Dedifferentiated amniotic fluid mesenchymal stem cell (primary cell): ENCODE measurements at regions not wholly inside any gene's neighbourhood (a gene's known extent, or its start where the extent isn't known, plus 50 kb on each side); places are given as distances from the start of the nearest gene placed in this dataset.

Experiments
- DNase-seq: peaks from one replicate; pipeline ENCODE4 v3.0.0-alpha.2; 2016; ENCODE audit errors: extremely low spot score

DNA sequence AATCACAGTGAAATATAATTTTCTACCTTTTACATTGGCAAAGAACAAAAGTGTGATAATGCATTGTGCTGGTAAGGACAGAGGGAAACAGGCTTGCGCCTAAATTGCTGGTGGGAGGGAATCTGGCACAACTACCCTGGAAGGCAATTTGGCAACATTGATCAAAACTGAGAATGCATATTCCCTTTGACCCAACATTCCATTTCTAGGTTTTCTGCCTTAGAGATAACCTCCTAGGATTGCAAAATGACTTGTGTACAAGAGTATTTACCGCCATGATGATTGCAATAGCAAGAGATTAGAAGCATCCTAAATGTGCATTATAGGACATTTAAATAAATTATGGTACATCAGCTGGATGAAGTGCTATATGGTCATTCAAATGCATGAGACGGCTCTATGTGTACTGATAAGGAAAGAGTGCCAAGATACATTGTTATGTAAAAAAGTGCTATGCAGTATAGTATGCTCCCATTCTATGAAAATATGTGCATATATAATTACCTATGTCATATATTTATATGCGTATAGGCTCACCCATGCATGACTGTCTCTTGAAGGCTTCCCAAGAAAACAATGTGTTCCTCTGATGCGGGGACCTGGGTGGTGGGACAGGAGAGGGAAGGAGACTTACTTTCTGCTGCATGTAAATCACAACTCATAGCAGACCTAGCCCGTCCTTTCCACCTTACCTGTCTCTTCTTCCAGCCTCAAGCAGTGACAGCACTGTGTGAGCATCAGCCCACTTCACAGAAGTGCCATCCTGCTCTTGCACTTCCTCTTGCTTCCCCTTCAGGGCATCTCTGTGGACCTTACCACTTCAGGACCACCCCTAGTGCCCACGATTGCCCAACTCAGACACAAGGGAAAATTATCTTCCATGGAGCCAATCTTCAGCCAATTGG is 249.9 kb upstream of the TLE3 start:
- no peak for DNase-seq

DNA sequence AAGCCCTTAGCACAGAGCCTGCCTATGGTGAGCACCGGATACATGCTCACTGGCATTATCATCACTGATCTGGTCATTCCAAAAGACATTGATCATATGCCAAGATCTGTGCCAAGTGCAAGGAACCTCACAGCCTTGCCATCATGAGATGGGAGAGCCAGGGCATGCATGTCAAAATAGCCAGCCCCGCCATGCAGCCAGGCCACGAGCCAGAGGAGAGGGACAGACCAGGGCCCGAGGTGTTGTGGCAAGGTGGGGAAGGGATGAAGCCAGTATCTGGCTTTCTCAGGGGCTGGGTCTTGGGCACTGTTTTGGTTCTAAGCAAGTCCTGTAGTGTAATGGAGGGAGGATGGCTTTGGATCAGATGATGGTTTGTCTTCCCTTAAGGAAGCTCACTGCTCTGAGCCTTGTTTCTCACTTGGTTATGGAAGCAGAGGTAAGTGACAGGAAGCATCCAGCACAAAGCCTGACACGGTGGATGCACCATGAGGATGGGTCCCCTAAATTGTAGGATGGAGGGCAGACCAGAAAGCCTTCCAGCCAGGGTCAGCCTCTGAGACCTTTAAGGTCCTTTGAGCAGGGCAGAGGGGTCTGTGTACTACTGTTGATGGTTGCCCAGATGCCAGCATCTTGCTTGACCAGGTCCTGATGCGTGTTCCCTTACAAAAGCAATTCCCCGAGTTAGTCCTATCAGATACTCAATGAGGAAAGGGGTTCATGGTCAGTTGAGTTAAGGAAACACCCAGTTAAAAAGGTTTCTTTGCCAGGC is 247.7 kb upstream of the TLE3 start:
- no peak for DNase-seq

DNA sequence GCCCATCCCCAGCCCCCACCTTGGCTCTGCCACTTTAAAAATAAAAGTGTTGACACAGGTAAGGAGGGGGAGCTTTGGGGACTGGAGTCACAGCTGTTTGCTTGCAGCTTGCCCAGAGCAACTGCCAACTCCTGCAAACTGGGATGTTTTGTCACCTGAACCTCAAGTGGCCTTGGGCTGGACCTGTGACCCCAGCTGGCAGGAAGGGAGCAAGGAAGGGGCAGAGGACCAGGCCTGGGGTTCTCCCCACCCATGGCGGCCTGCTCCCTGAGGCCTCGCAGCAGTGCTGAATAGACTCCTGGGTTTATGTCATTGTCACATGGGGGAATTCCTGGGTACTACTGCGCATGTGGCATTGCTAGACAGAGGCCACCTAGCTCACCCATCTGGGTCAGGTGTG is 246.9 kb upstream of the TLE3 start:
- no peak for DNase-seq

DNA sequence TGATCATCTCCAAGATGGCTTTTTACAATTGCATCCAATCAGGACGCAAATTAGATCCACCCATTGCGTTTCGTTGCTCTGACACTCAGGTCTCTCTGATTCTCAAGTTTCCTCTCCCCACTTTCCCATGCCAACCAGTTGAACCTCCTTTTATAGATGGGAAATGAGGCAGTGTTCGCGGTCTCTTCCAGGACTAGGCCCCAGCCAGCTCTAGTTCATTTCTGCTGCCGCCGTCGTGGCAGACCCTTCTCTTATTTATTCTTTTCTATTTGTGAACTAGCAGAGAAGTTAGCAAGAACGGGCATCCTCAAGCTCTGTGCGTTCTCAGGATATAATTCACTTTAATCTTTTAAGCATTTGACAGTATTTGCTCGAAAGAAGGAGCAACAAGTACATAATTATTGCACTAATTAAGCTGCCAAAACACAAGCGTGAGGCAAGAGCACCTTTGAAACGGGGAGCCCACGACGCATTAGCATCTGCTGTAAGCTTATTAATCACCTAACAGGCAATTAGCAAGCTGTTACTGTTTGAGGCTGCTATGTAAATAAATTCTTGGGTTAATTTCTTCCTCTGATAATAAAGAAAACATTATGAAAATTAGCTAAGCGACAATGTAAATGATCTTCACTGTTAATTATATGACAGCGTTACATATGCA is 246.4 kb upstream of the TLE3 start:
- no peak for DNase-seq

DNA sequence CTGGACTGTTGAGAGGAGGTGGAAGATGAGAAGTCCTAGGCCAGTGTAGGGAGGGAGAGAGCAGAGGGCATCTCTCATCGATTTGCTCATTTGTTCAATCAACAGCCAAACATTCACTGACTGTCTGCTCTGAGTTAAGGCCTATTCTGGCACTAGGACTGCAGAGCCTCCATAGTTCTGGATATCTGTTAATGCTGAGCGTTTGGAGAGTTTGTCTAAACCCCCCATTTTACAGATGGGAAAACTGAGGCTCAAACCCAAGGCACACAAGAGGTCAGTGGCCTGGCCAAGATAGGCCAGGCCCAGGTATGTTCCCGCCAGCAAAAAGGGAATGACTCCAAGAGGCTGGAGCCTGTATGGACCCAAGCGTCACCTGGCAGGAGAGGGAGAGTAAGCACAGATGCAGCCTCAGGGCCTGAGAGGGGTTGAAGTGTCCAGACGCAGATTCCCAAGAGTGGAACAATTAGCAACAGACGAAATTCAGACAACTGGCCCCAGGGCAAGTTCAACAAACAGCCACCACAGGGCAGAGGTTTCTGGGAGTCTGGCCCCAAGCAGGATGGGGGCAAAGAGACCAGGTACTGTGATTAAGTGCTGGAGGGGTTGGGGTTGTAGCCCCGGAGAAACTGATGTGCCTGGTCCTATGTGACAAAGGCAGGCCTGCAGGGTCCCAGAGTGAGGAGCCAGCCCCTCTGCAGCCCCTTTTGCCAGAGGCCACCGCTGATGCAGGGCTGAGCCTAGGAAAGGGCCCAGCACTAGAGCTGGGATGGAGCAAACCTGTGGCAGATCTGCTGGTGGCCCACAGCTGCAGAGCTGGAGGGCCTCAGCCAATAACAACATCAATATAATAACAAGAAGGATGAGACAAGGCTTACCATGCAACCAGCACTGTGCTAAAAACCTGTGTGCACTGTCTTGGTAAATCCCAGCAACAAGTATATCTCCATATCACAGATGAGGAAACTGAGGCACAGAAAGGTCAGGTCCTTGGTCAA is 245.1 kb upstream of the TLE3 start:
- no peak for DNase-seq

DNA sequence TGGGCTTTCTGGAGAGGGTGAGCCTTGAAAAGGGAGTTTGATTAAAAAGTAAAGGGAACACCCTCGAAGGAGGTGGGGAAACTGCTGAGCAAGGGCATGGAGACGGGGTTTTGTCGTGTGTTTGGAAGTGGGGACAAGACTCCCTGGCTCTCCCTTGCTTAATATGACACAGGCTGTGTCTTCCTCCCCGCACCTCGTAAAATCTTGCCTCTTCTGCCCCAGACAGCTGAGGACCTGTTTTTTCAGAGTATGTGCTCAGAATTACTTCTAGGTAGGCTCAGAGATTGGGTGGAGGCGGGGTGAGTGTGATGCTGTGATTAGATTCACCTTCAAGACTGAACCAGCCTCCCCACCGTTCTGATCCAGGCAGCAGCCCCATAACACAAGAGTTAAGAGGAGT is 244.4 kb upstream of the TLE3 start:
- DNase-seq: no peak

DNA sequence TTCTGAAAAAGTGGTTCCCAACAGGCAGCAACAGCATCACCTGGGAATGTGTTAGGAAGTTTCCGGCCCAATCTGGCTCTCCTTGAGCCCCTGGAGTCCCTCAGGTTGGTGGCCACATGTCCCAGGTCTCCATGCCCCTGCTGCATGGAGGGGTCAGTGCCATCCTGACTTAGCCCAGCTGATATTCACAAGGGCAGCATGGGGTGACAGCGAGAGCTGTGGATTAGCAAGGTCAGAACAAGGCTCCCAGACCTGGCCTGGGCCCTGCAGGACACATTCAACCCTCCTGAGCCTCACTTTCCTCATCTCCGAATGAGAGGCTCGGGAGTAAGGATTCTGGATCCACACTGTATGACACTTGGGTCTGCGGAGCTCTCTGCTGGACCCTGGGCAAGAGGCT is 243.8 kb upstream of the TLE3 start:
- no peak for DNase-seq

DNA sequence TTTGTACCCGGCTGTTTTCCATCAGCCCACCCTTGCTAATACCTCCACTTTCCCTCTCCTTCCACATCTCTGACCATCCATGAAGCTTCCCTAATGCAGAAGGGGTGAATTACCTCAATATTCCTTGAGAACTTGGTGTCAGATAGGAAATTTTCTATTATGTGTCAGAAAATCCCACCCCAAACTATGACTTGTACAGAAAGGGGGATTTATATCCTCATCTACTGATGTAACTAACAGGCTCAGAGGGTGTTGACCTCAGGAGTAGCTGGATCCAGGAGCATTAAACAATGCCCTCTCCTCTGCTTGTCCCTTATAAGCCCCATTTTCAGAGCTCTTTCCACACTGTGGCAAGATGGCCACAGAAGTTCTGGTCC is 242.8 kb upstream of the TLE3 start:
- DNase-seq: no peak

DNA sequence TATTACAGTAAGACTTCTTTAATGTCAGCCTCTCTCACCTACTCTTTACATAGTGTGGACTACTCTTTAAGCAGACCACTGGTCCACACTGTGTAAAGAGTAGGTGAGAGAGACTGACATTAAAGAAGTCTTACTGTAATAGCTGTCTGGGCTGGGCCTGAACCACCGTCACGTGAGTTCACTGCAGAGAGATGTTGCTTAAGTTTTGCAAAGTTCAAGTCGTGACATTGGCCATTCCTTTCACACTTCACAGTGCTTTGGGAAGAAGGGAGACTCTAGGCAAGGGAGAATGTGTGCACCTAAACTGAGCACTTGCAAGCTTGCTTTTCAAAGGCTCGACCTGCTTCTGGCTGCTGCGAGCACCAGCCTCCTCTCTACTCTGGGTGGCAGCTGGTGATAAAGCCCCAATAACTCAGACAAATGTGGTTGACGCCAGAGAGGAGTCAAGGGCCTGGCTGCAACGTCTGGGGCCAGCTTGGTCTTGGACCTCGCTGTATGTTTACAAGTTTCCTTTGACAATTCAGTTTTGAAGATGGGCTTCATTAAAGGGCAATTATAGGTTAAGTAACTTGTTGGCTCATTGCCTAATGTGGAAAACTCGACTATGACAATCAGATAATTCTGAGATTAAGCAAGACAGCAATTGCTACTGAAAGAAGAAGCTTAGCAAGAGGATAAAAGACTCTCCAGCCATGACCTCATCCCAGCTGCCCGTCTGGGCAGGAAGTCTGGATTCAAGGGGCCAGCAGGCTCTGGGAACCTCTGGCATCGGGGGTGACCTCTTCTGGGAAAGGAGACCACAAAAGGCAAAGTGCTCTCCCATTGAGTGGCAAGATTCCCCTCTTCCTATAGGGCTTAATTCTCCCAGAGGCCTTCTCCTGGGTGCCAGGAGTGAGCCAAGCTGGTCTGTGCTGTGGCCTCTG is 242.1 kb upstream of the TLE3 start:
- no peak for DNase-seq

DNA sequence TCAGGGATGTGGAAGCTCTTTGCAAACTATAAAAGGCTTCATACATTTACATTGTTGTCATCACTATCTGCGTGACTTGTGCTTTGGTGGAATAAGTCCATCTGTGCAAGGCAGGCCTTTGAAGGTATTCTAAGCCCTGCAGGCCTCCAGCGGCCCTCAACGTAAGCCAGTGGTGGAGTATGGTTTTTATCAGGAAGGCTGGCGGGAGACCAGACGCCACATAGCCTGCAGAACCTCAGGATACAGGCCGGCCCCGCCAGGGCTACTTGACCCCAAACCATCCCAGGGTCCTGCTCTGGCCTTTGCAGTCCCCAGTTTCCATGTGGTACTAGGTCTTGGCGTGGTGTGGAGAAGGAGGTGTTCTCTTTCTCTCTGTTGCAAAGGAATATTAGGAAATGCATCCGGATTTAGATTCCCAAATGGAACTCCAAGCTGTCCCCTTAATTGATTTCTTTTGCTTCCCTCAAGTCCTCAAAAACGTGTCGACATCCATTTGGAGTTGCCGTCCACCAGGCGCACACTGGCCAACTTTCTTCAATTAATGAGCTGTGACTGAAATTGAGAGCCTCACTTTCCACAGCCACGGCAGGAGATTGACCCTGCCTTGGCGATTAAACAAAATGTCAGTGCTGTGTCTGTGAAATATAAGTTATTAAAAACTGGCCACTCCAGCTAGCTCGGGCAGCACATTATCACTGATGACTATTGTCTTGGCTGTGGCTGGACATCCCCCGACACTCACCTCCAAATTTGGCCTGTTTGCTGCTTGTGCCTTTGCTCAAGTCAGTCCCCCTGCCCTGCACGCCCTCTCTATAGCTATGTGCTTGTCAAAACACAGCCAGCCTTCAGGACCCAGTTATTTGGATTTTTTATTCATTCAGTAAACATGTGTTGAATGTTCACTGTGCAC is 239.8 kb upstream of the TLE3 start:
- no peak for DNase-seq

DNA sequence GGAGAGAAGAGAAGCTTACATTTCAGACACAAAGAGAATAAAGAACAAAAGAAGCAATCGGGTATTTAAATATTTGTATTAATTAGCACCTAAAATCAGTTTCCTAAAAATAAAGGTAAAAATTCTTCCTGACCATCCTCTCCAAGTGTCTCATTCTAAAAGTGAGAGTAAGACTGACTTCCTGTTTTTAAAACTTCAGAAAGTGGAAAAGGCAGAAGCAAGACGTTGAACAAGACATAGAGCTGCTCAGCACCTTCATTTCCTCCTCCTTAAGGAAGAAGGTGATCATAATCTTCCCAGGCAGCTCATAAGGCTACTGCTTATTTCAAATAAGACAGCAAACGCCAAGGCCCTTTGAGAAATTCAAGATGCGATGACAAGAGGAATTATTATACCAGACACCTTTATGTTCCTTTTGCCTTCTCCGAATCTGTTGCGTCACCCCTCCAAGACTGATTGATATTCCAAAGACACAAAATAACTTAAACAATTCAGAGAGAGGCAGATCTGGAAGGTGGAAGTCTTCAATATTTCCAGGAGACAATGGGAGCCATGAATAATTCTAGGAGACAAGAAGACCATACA is 238.8 kb upstream of the TLE3 start:
- DNase-seq: no peak

DNA sequence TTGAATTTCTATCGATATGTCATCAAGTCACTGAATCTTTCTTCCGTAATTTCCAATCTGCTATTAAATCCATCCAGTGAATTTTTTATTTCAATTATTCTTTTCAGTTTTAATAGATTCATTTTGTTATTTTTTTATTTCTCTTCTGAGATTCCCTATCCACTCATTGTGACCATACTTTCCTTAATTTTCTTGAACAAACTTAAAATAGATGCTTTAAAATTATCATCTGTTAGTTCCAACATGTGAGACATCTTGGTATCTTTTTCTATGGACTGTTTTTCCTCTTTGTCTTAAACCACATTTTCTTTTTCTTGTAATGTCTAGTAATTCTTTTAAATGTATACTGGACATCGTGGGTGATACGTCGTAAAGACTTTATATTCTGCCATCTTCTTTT is 236.6 kb upstream of the TLE3 start:
- DNase-seq: no peak

DNA sequence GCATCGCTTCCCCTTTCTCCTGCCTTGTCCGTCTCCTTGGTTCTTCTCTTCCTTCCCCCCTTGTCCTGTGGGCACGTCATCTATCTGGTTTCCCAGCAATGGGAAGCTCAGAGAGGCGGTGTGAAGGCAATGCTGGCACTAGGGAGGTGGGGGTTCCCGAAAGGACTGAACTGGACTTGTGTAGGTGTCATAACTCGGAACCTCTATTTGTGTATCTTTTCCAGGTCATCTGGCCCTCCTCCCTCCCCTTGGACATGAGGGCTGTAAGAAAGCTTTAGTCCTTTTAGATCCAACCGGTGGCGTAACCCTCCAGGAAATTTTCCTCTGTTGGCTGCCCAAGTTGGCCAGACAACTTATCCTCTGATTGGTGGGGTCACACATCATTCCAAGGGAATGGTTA is 231.5 kb upstream of the TLE3 start:
- DNase-seq: no peak

DNA sequence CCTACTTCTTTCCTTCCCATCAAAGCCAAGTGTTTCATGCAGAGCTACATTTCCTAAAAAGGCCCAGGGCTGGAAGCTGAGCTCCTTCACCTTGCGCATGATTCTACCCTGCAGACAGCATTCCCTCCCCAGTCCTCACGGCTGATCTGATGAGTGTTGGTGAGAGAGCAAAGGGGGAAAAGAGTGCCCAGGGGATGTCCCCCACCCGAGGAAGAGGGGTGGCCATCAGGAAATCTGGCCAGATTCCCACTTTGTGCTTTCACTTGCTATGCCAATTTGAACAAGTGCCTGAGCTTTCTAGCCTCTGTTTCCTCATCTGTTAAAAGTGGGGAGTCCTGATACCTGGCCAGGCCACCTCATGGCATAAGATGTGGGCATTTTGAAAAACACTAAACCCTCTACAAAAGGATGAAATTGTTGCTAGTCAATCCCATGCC is 231.0 kb upstream of the TLE3 start:
- DNase-seq: no peak

DNA sequence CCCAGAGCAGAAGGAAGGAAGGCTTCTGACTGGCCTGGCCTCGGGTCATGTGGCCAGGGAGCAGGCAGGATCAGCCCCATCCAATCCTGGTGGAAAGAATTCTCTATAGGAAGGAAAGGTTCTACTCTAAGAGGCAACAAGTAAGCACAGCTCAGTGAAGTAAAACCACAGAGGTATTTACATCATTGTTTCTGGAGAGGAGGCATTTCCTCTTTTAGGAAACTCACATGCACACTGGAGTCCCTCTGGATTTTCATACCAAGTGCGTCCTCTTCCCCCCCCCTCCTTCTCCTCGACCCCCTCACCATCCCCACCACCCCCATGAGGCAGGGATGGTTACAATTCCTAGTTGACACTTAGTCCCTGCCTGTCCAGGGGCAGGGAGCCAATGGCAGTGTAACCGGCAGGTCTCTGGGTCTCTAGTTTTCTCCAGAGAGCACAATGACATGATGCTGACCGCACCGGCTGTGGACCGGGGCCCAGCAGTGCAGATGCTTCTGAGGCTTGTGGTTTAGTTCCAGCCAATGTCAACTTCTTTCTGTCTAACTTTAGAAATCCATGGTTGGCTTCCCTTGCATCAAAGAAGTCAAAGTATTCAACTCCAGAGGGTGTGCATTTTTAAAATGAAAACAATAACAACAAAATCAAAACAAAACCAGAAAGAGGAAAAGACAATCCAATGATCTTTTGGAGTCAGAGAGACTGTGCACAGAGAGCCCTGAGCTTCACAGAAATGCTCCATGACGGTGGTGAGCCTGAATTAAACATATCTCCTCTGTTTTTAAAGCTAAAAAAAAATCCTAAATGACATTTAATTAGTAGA is 230.3 kb upstream of the TLE3 start:
- DNase-seq: peak; percentile 68

DNA sequence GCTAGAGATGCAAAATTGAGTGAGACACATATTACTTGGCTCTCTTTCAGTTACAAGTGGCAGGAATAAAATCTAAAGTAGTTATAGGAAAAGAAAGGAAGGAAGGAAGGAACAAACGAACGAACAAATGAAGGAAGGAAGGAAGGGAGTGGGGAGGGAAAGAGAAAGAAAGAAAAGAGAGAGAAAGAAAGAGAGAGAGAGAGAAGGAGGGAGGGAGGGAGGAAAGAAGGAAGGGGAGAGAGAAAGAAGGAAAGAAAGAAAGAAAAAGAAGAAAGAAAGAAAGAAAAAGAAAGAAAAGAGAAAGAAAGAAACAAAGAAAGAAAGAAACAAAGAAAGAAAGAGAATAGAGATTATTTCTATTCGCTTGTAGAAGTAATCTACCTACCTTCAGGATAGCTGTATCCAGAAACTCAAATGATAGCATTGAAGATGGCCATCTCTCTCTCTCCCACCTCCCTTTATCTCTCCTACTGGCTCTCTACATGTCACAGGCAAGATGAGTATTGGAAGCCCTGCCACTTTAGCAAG is 229.7 kb upstream of the TLE3 start:
- DNase-seq: no peak
